HCT116 (cell line): ENCODE measurements at regions not wholly inside any gene's neighbourhood (a gene's known extent, or its start where the extent isn't known, plus 50 kb on each side); places are given as distances from the start of the nearest gene placed in this dataset.

Experiments used
- ATAC-seq: fragments of 200-7000 bp; cut with Tn5 transposase; 2 replicates; pipeline ENCODE4 v1.9.1; 2020; ENCODE audit warnings: mild to moderate bottlenecking, moderate library complexity
- BruUV-seq: library from RNA; stranded (reverse); fragments of 400-500 nt; replicated peaks from 2 replicates; lab custom pipeline; 2021; lab: Mats Ljungman, UMichigan
- CTCF ChIA-PET: fragments of 300-600 bp; sonication (Branson Sonifier 250); formaldehyde crosslinking; loops from one replicate; lab custom pipeline; 2021; ENCODE audit warnings: antibody characterized with exemption; lab: Charles Lee
- POLR2A ChIA-PET: fragments of 300-600, 350-600 bp; sonication (Branson Sonifier 250); formaldehyde crosslinking; loops from one replicate; lab custom pipeline; 2021; ENCODE audit warnings: antibody characterized with exemption; lab: Charles Lee
- RAD21 ChIA-PET, 2 experiments: fragments of 300-600 bp; sonication (Branson Sonifier 250); formaldehyde crosslinking; loops; one replicate each; lab custom pipeline; 2023; ENCODE audit warnings: low total read pairs in 2 of 2; ENCODE audit not compliant: uncharacterized antibody in 2 of 2, unreplicated experiment in 2 of 2, low non-redundant PET in 1 of 2; lab: Charles Lee
- DNase-seq: peaks from one replicate; pipeline ENCODE4 v3.0.0-alpha.2; 2010; ENCODE audit warnings: low read depth, low spot score
- H2AFZ ChIP-seq: fragments of 200-600 bp; shearing (Covaris generic), sonication (generic); 2 replicates; pipeline ENCODE4 v1.6.1; 2017; ENCODE audit warnings: low read depth, mixed run types, mixed read lengths, antibody characterized with exemption, low read length; ENCODE audit not compliant: poor library complexity, severe bottlenecking
- H3K27ac ChIP-seq: 2 replicates; pipeline ENCODE4 v1.5.1; 2012; ENCODE audit warnings: low read depth, low read length
- H3K27me3 ChIP-seq: fragments of 200-600 bp; sonication (generic); 2 replicates; pipeline ENCODE4 v1.6.1; 2016; ENCODE audit warnings: mixed run types, low read length, mixed read lengths; ENCODE audit not compliant: insufficient read depth
- H3K36me3 ChIP-seq, 2 experiments: fragments of 200-500 bp in 1 of 2; fragments of 200-600 bp in 1 of 2; sonication (Bioruptor generic) in 1 of 2; sonication (generic) in 1 of 2; 2 replicates each; pipeline versions ENCODE4 v1.5.1 to v1.6.1; 2014 to 2016; ENCODE audit warnings: low read length in 2 of 2, inconsistent platforms in 1 of 2, mixed read lengths in 1 of 2, mixed run types in 1 of 2; ENCODE audit not compliant: insufficient read depth in 2 of 2, control insufficient read depth in 1 of 2
- H3K4me1 ChIP-seq, 2 experiments: fragments of 200-600 bp in 1 of 2; sonication (generic) in 1 of 2; 2 replicates each; pipeline versions ENCODE4 v1.5.1 to v1.6.1; 2012 to 2017; ENCODE audit warnings: low read length in 2 of 2, inconsistent platforms in 1 of 2, mild to moderate bottlenecking in 1 of 2, mixed read lengths in 1 of 2, mixed run types in 1 of 2, moderate library complexity in 1 of 2; ENCODE audit not compliant: insufficient read depth in 2 of 2, control insufficient read depth in 1 of 2
- H3K4me2 ChIP-seq: fragments of 200-600 bp; sonication (generic); 2 replicates; pipeline ENCODE4 v1.6.1; 2017; ENCODE audit warnings: mixed run types, low read length, mixed read lengths
- H3K4me3 ChIP-seq, 2 experiments: fragments of 200-600 bp in 1 of 2; sonication (generic) in 1 of 2; replicated peaks in 1 of 2; 2 replicates each; pipeline ENCODE4 v1.5.1; 2011 to 2016; ENCODE audit warnings: low read length in 2 of 2, control low read depth in 1 of 2, low read depth in 1 of 2, mild to moderate bottlenecking in 1 of 2, mixed read lengths in 1 of 2, mixed run types in 1 of 2
- H3K79me2 ChIP-seq: fragments of 200-600 bp; sonication (generic); 2 replicates; pipeline ENCODE4 v1.6.1; 2017; ENCODE audit warnings: mild to moderate bottlenecking, mixed run types, low read length, moderate library complexity, mixed read lengths; ENCODE audit not compliant: insufficient read depth
- H3K9ac ChIP-seq: fragments of 200-600 bp; sonication (generic); 2 replicates; pipeline ENCODE4 v1.6.1; 2016; ENCODE audit warnings: low read length, mixed read lengths
- H3K9me2 ChIP-seq: fragments of 200-600 bp; sonication (generic), shearing (Covaris generic); 2 replicates; pipeline ENCODE4 v1.6.1; 2017; ENCODE audit warnings: mixed run types, mild to moderate bottlenecking, moderate library complexity; ENCODE audit not compliant: insufficient read depth
- H3K9me3 ChIP-seq, 2 experiments: fragments of 200-500 bp in 1 of 2; fragments of 200-600 bp in 1 of 2; sonication (Bioruptor generic) in 1 of 2; sonication (generic) in 1 of 2; 2 replicates each; pipeline ENCODE4 v1.6.1; 2014 to 2017; ENCODE audit warnings: low read length in 2 of 2, mixed read lengths in 2 of 2, inconsistent platforms in 1 of 2, low read depth in 1 of 2, mild to moderate bottlenecking in 1 of 2, mixed run types in 1 of 2, moderate library complexity in 1 of 2; ENCODE audit not compliant: control insufficient read depth in 1 of 2, insufficient read depth in 1 of 2
- H4K20me1 ChIP-seq: fragments of 200-600 bp; sonication (generic), shearing (Covaris generic); 2 replicates; pipeline ENCODE4 v1.6.1; 2017; ENCODE audit warnings: mixed run types, mild to moderate bottlenecking, moderate library complexity; ENCODE audit not compliant: insufficient read depth
- EGR1 ChIP-seq: IDR thresholded peaks from 2 replicates; pipeline ENCODE4 v1.6.1; 2012; ENCODE audit warnings: low read depth
- EZH2phosphoT487 ChIP-seq: fragments of 200-600 bp; IDR thresholded peaks from 2 replicates; pipeline ENCODE4 v1.6.1; 2018; ENCODE audit warnings: antibody characterized with exemption, borderline replicate concordance
- POLR2A ChIP-seq: IDR thresholded peaks from 2 replicates; pipeline ENCODE4 v1.7.0; 2011; ENCODE audit warnings: borderline replicate concordance; ENCODE audit not compliant: insufficient read depth, insufficient read length; ENCODE audit errors: extremely low read depth
- POLR2AphosphoS5 ChIP-seq: IDR thresholded peaks from 2 replicates; pipeline ENCODE4 v1.6.1; 2011; ENCODE audit warnings: mild to moderate bottlenecking, low read depth, low read length, moderate library complexity
- RAD21 ChIP-seq: IDR thresholded peaks from 2 replicates; pipeline ENCODE4 v1.6.1; 2012; ENCODE audit warnings: low read depth, mild to moderate bottlenecking
- SIN3A ChIP-seq: IDR thresholded peaks from 2 replicates; pipeline ENCODE4 v1.6.1; 2012; ENCODE audit warnings: low read depth
- SRF ChIP-seq: IDR thresholded peaks from 2 replicates; pipeline ENCODE4 v1.6.1; 2012; ENCODE audit warnings: low read depth
- TCF7L2 ChIP-seq: IDR thresholded peaks from 2 replicates; pipeline ENCODE4 v1.7.0; 2011; ENCODE audit warnings: borderline replicate concordance, inconsistent platforms; ENCODE audit not compliant: insufficient read depth, insufficient read length; ENCODE audit errors: extremely low read depth
- YY1 ChIP-seq: IDR thresholded peaks from 2 replicates; pipeline ENCODE4 v1.6.1; 2011; ENCODE audit warnings: low read length, low read depth, moderate library complexity, mild to moderate bottlenecking; ENCODE audit not compliant: insufficient replicate concordance; ENCODE audit errors: extremely low read depth
- ZBTB33 ChIP-seq: IDR thresholded peaks from 2 replicates; pipeline ENCODE4 v1.6.1; 2011; ENCODE audit warnings: mild to moderate bottlenecking, low read length, moderate library complexity; ENCODE audit not compliant: insufficient replicate concordance; ENCODE audit errors: extremely low read depth
- ZFX ChIP-seq: fragments of 450-650 bp; IDR thresholded peaks from 2 replicates; pipeline ENCODE4 v1.6.1; 2017
- ZNF274 ChIP-seq: fragments of 200-500 bp; sonication (Bioruptor generic); IDR thresholded peaks from 2 replicates; pipeline ENCODE4 v1.6.1; 2014; ENCODE audit warnings: mild to moderate bottlenecking, low read depth, low read length, inconsistent platforms
- intact Hi-C: fragments of 100-400 bp; cut with micrococcal nuclease; formaldehyde crosslinking; loops from 2 replicates; pipeline ENCODE4 v1.10.0; 2022

- Histone ChIP-seq H3K27me3 (no peaks in the 10 kb centered on the region), H3K4me1 (no peaks in the 10 kb centered on the region), H3K4me2 (no peak overlapping the region), H3K9me3 (no peaks in the 10 kb centered on the region), H3K36me3 (no peaks in the 10 kb centered on the region), H2AFZ (no peak overlapping the region), H3K27ac (no peak overlapping the region), H4K20me1 (no peaks in the 10 kb centered on the region), H3K9ac (no peak overlapping the region), H3K9me2 (no peaks in the 10 kb centered on the region), H3K4me3 (no peak overlapping the region), H3K79me2 (no peaks in the 10 kb centered on the region)
- intact Hi-C loops: no loop called here
- no peak for TF ChIP-seq POLR2AphosphoS5
- no peak for TF ChIP-seq EZH2phosphoT487
- TF ChIP-seq TCF7L2: no peak
- no peak for TF ChIP-seq EGR1
- TF ChIP-seq ZBTB33: no peak
- TF ChIP-seq POLR2A: no peak
- TF ChIP-seq RAD21: no peak
- no peak for TF ChIP-seq SIN3A
- TF ChIP-seq YY1: no peak
- DNase-seq (no peak), ATAC-seq (no peak)
- no TSS peak for BruUV-seq
- CTCF ChIA-PET: no interaction called here
- RAD21 ChIA-PET: no interaction called here
- POLR2A ChIA-PET: no interaction called here
Measured at GRCh38 chr21:17949421-17949820, 130.3 kb upstream of the C21orf91 start.

- ATAC-seq: no peak
- CTCF ChIA-PET: no interaction called here
Measured at GRCh38 chr21:17947531-17947930, 128.4 kb upstream of the C21orf91 start.

More at GRCh38 chr21:17947531-17947930, 128.4 kb upstream of the C21orf91 start:
- H4K20me1 ChIP-seq: no peaks in the 10 kb centered on the region
- no peak overlapping the region for H3K27ac ChIP-seq
- intact Hi-C loops: no loop called here
- ChIA-PET RAD21 (no interaction called here), POLR2A (no interaction called here)
- no peaks in the 10 kb centered on the region for H3K4me1 ChIP-seq
- DNase-seq: no peak
- no peak overlapping the region for H3K9ac ChIP-seq
- no peak overlapping the region for H2AFZ ChIP-seq
- BruUV-seq: no TSS peak
- no peaks in the 10 kb centered on the region for H3K9me2 ChIP-seq
- no peak overlapping the region for H3K4me3 ChIP-seq
- H3K79me2 ChIP-seq: no peaks in the 10 kb centered on the region
- no peak for TF ChIP-seq ZBTB33
- TF ChIP-seq ZFX: no peak
- TF ChIP-seq SRF: no peak
- TF ChIP-seq ZNF274: no peak
- no peak overlapping the region for H3K4me2 ChIP-seq
- H3K36me3 ChIP-seq: no peaks in the 10 kb centered on the region
- no peaks in the 10 kb centered on the region for H3K9me3 ChIP-seq
- no peaks in the 10 kb centered on the region for H3K27me3 ChIP-seq
